Adipocyte (in vitro differentiated cells): ENCODE measurements at regions not wholly inside any gene's neighbourhood (a gene's known extent, or its start where the extent isn't known, plus 50 kb on each side); places are given as distances from the start of the nearest gene placed in this dataset.

Experiments
- DNase-seq: peaks from one replicate; pipeline ENCODE4 v3.0.0-alpha.2; 2015; ENCODE audit warnings: low read depth
- H3K27me3 ChIP-seq: replicated peaks from 2 replicates; pipeline ENCODE4 v1.7.0; 2013; ENCODE audit warnings: mild to moderate bottlenecking, low read length, moderate library complexity; ENCODE audit not compliant: control insufficient read depth, insufficient read depth
- H3K36me3 ChIP-seq: 2 replicates; pipeline ENCODE4 v1.7.0; 2013; ENCODE audit warnings: low read length, mild to moderate bottlenecking, moderate library complexity; ENCODE audit not compliant: control insufficient read depth, insufficient read depth, severe bottlenecking
- H3K4me1 ChIP-seq: 2 replicates; pipeline ENCODE4 v1.7.0; 2013; ENCODE audit warnings: mild to moderate bottlenecking, low read length, moderate library complexity; ENCODE audit not compliant: control insufficient read depth, insufficient read depth
- H3K4me3 ChIP-seq: 2 replicates; pipeline ENCODE4 v1.7.0; 2013; ENCODE audit warnings: mild to moderate bottlenecking, low read length, moderate library complexity
- H3K9ac ChIP-seq: 2 replicates; pipeline ENCODE4 v1.7.0; 2013; ENCODE audit warnings: mild to moderate bottlenecking, low read length, moderate library complexity
- H3K9me3 ChIP-seq: 2 replicates; pipeline ENCODE4 v1.7.0; 2013; ENCODE audit warnings: mild to moderate bottlenecking, low read length, moderate library complexity; ENCODE audit not compliant: control insufficient read depth

GRCh38 chr13:40163066-40164000 lies 503.1 kb downstream of the FOXO1 start:
- Histone ChIP-seq H3K9ac (no peak overlapping the region), H3K4me1 (peaks cover 30% of the 10 kb centered on the region), H3K27me3 (no peaks in the 10 kb centered on the region), H3K9me3 (no peaks in the 10 kb centered on the region), H3K4me3 (no peak overlapping the region), H3K36me3 (no peaks in the 10 kb centered on the region)
- DNase-seq = no peak

- H3K9me3 ChIP-seq = no peaks in the 10 kb centered on the region
- H3K9ac ChIP-seq = no peak overlapping the region
- no peak overlapping the region for H3K4me3 ChIP-seq
- DNase-seq = no peak
- H3K36me3 ChIP-seq = no peaks in the 10 kb centered on the region
- no peaks in the 10 kb centered on the region for H3K27me3 ChIP-seq
- H3K4me1 ChIP-seq = peaks cover 32% of the 10 kb centered on the region
Measured at GRCh38 chr13:40164133-40164532, 502.3 kb downstream of the FOXO1 start.

- H3K36me3 ChIP-seq = no peaks in the 10 kb centered on the region
- H3K9me3 ChIP-seq = no peaks in the 10 kb centered on the region
- peaks cover 36% of the 10 kb centered on the region for H3K4me1 ChIP-seq
- H3K27me3 ChIP-seq = no peaks in the 10 kb centered on the region
- DNase-seq = no peak
- H3K9ac ChIP-seq = no peak overlapping the region
- H3K4me3 ChIP-seq = no peak overlapping the region
Measured at GRCh38 chr13:40165316-40165932, 501.0 kb downstream of the FOXO1 start.

- no peak overlapping the region for H3K9ac ChIP-seq
- no peaks in the 10 kb centered on the region for H3K9me3 ChIP-seq
- no peaks in the 10 kb centered on the region for H3K36me3 ChIP-seq
- H3K4me1 ChIP-seq = peaks cover 35% of the 10 kb centered on the region
- DNase-seq = no peak
- no peak overlapping the region for H3K4me3 ChIP-seq
- H3K27me3 ChIP-seq = no peaks in the 10 kb centered on the region
Measured at GRCh38 chr13:40167327-40167726, 499.1 kb downstream of the FOXO1 start.

GRCh38 chr13:40168425-40169166 lies 497.8 kb downstream of the FOXO1 start:
- peaks cover 28% of the 10 kb centered on the region for H3K4me1 ChIP-seq
- no peak for DNase-seq
- H3K27me3 ChIP-seq = no peaks in the 10 kb centered on the region
- no peak overlapping the region for H3K4me3 ChIP-seq
- no peak overlapping the region for H3K9ac ChIP-seq
- H3K9me3 ChIP-seq = no peaks in the 10 kb centered on the region
- H3K36me3 ChIP-seq = no peaks in the 10 kb centered on the region

GRCh38 chr13:40169476-40169875 lies 497.0 kb downstream of the FOXO1 start:
- Histone ChIP-seq H3K9ac (no peak overlapping the region), H3K27me3 (no peaks in the 10 kb centered on the region), H3K4me3 (no peak overlapping the region), H3K36me3 (no peaks in the 10 kb centered on the region), H3K9me3 (no peaks in the 10 kb centered on the region), H3K4me1 (peaks cover 20% of the 10 kb centered on the region)
- DNase-seq = no peak

- Histone ChIP-seq H3K27me3 (no peaks in the 10 kb centered on the region), H3K4me3 (no peak overlapping the region), H3K9ac (no peak overlapping the region), H3K4me1 (peaks cover 19% of the 10 kb centered on the region), H3K36me3 (no peaks in the 10 kb centered on the region), H3K9me3 (no peaks in the 10 kb centered on the region)
- DNase-seq = no peak
Measured at GRCh38 chr13:40170091-40170490, 496.4 kb downstream of the FOXO1 start.

- Histone ChIP-seq H3K9me3 (no peaks in the 10 kb centered on the region), H3K4me3 (no peak overlapping the region), H3K9ac (no peak overlapping the region), H3K4me1 (peaks cover 25% of the 10 kb centered on the region), H3K36me3 (no peaks in the 10 kb centered on the region), H3K27me3 (no peaks in the 10 kb centered on the region)
- no peak for DNase-seq
Measured at GRCh38 chr13:40170982-40171381, 495.5 kb downstream of the FOXO1 start.

GRCh38 chr13:40171566-40171965 lies 494.9 kb downstream of the FOXO1 start:
- Histone ChIP-seq H3K27me3 (no peaks in the 10 kb centered on the region), H3K4me1 (peaks cover 28% of the 10 kb centered on the region), H3K9me3 (no peaks in the 10 kb centered on the region), H3K9ac (no peak overlapping the region), H3K4me3 (no peak overlapping the region), H3K36me3 (no peaks in the 10 kb centered on the region)
- no peak for DNase-seq

- no peaks in the 10 kb centered on the region for H3K27me3 ChIP-seq
- H3K4me1 ChIP-seq = peaks cover 28% of the 10 kb centered on the region
- no peaks in the 10 kb centered on the region for H3K36me3 ChIP-seq
- H3K4me3 ChIP-seq = no peak overlapping the region
- H3K9me3 ChIP-seq = no peaks in the 10 kb centered on the region
- DNase-seq = no peak
- peak overlapping the region; percentile 37 for H3K9ac ChIP-seq
Measured at GRCh38 chr13:40172149-40172591, 494.3 kb downstream of the FOXO1 start.

- no peak overlapping the region for H3K9ac ChIP-seq
- no peaks in the 10 kb centered on the region for H3K36me3 ChIP-seq
- peaks cover 28% of the 10 kb centered on the region for H3K4me1 ChIP-seq
- no peak overlapping the region for H3K4me3 ChIP-seq
- H3K27me3 ChIP-seq = no peaks in the 10 kb centered on the region
- no peaks in the 10 kb centered on the region for H3K9me3 ChIP-seq
- DNase-seq = no peak
Measured at GRCh38 chr13:40172878-40173277, 493.6 kb downstream of the FOXO1 start.
